Prostate gland (tissue), 2 donors: ENCODE measurements at regions not wholly inside any gene's neighbourhood (a gene's known extent, or its start where the extent isn't known, plus 50 kb on each side); places are given as distances from the start of the nearest gene placed in this dataset.

Experiments
- CTCF ChIP-seq, 4 experiments: fragments of 200-600 bp in 2 of 4; fragments of 450-650 bp in 2 of 4; sonication (generic) in 2 of 4; IDR thresholded peaks; 1 replicate in 3 of 4; 2 replicates in 1 of 4; pipeline ENCODE4 v1.5.1; 2016 to 2019; ENCODE audit warnings: antibody characterized with exemption in 4 of 4, mild to moderate bottlenecking in 2 of 4, moderate library complexity in 2 of 4
- POLR2AphosphoS5 ChIP-seq: sonication (generic); formaldehyde crosslinking; IDR thresholded peaks from one replicate; pipeline ENCODE4 v1.6.1; 2017; ENCODE audit warnings: antibody characterized with exemption

- TF ChIP-seq CTCF (IDR thresholded peaks at IDR 0.05) (no peak), POLR2AphosphoS5 (no peak)
Measured at GRCh38 chr12:58593557-58594304, 326.6 kb downstream of the LRIG3 start.
